Caco-2 (cell line): ENCODE measurements at regions not wholly inside any gene's neighbourhood (a gene's known extent, or its start where the extent isn't known, plus 50 kb on each side); places are given as distances from the start of the nearest gene placed in this dataset.

Experiments
- BruUV-seq: library from RNA; stranded (reverse); fragments of 400-500 nt; replicated peaks from 2 replicates; lab custom pipeline; 2021; lab: Mats Ljungman, UMichigan
- CTCF ChIA-PET: fragments of 300-600 bp; sonication (Branson Sonifier 250); formaldehyde crosslinking; loops from one replicate; lab custom pipeline; 2022; ENCODE audit warnings: antibody characterized with exemption; lab: Charles Lee
- POLR2A ChIA-PET: fragments of 300-600 bp; sonication (Branson Sonifier 250); formaldehyde crosslinking; loops from one replicate; lab custom pipeline; 2022; ENCODE audit warnings: antibody characterized with exemption; lab: Charles Lee
- DNase-seq, 2 experiments: peaks; one replicate each; pipeline versions ENCODE4 v3.0.0 to v3.0.0-alpha.2; 2020 to 2022
- H3K27me3 ChIP-seq: replicated peaks from 2 replicates; pipeline ENCODE4 v1.6.0; 2011; ENCODE audit warnings: low read length; ENCODE audit not compliant: control insufficient read depth, insufficient read depth
- H3K36me3 ChIP-seq: 2 replicates; pipeline ENCODE4 v1.5.1; 2011; ENCODE audit warnings: low read length; ENCODE audit not compliant: control insufficient read depth, insufficient read depth
- H3K4me1 ChIP-seq: fragments of 250-450 bp; sonication (Bioruptor Pico); 2 replicates; pipeline ENCODE4 v1.5.1; 2020; ENCODE audit warnings: mild to moderate bottlenecking
- H3K4me3 ChIP-seq: 2 replicates; pipeline ENCODE4 v1.5.1; 2011; ENCODE audit warnings: low read depth, mild to moderate bottlenecking, control low read depth, low read length
- H3K9me3 ChIP-seq: fragments of 250-450 bp; sonication (Bioruptor Pico); 2 replicates; pipeline ENCODE4 v1.5.1; 2020; ENCODE audit warnings: mild to moderate bottlenecking, moderate library complexity
- H3K27ac Mint-ChIP-seq: one replicate; pipeline ENCODE4 v1.8.0; 2022; ENCODE audit warnings: mixed read lengths; ENCODE audit not compliant: unreplicated experiment
- H3K27me3 Mint-ChIP-seq: one replicate; pipeline ENCODE4 v1.8.0; 2022; ENCODE audit warnings: mixed read lengths; ENCODE audit not compliant: insufficient read depth, unreplicated experiment
- H3K36me3 Mint-ChIP-seq: one replicate; pipeline ENCODE4 v1.8.0; 2022; ENCODE audit warnings: mild to moderate bottlenecking, mixed read lengths; ENCODE audit not compliant: insufficient read depth, unreplicated experiment
- H3K4me1 Mint-ChIP-seq: one replicate; pipeline ENCODE4 v1.8.0; 2022; ENCODE audit warnings: low read depth, mixed read lengths; ENCODE audit not compliant: unreplicated experiment
- H3K4me3 Mint-ChIP-seq: one replicate; pipeline ENCODE4 v1.8.0; 2022; ENCODE audit warnings: mild to moderate bottlenecking, moderate library complexity, mixed read lengths; ENCODE audit not compliant: unreplicated experiment
- H3K9me3 Mint-ChIP-seq: one replicate; pipeline ENCODE4 v1.8.0; 2022; ENCODE audit warnings: mixed read lengths; ENCODE audit not compliant: unreplicated experiment
- intact Hi-C: fragments of 100-400 bp; cut with micrococcal nuclease; formaldehyde crosslinking; loops from one replicate; pipeline ENCODE4 v1.10.0; 2022; ENCODE audit not compliant: unreplicated experiment
- TF ChIP-seq, protein P1 (sequence below), 2 experiments: fragments of 200-600 bp in 1 of 2; IDR thresholded peaks; 1 replicate in 1 of 2; 2 replicates in 1 of 2; pipeline versions ENCODE4 v1.5.1 to v1.8.0; 2011 to 2022; ENCODE audit warnings: antibody characterized with exemption in 1 of 2, control low read depth in 1 of 2, inconsistent platforms in 1 of 2, low read depth in 1 of 2, low read length in 1 of 2, mild to moderate bottlenecking in 1 of 2, moderate library complexity in 1 of 2; ENCODE audit not compliant: insufficient read depth in 1 of 2, severe bottlenecking in 1 of 2, unreplicated experiment in 1 of 2

GRCh38 chr1:165006831-165007230 lies 349.7 kb downstream of the LMX1A start:
- Histone ChIP-seq H3K4me3 (no peak overlapping the region), H3K4me1 (no peaks in the 10 kb centered on the region), H3K27me3 (peaks cover 1% of the 10 kb centered on the region; the same call in 1 of the 2 replicates), H3K36me3 (no peaks in the 10 kb centered on the region), H3K9me3 (no peaks in the 10 kb centered on the region)
- peaks cover 2% of the 10 kb centered on the region for H3K27me3 Mint-ChIP-seq
- intact Hi-C loops = no loop called here
- BruUV-seq = no TSS peak
- H3K36me3 Mint-ChIP-seq = no peaks in the 10 kb centered on the region
- H3K9me3 Mint-ChIP-seq = no peaks in the 10 kb centered on the region
- TF ChIP-seq, protein P1, sequence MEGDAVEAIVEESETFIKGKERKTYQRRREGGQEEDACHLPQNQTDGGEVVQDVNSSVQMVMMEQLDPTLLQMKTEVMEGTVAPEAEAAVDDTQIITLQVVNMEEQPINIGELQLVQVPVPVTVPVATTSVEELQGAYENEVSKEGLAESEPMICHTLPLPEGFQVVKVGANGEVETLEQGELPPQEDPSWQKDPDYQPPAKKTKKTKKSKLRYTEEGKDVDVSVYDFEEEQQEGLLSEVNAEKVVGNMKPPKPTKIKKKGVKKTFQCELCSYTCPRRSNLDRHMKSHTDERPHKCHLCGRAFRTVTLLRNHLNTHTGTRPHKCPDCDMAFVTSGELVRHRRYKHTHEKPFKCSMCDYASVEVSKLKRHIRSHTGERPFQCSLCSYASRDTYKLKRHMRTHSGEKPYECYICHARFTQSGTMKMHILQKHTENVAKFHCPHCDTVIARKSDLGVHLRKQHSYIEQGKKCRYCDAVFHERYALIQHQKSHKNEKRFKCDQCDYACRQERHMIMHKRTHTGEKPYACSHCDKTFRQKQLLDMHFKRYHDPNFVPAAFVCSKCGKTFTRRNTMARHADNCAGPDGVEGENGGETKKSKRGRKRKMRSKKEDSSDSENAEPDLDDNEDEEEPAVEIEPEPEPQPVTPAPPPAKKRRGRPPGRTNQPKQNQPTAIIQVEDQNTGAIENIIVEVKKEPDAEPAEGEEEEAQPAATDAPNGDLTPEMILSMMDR (IDR thresholded peaks at IDR 0.05; ENCODE audit: insufficient read depth in 1 of 2, low read depth in 1 of 2, low read length in 1 of 2, severe bottlenecking in 1 of 2, unreplicated experiment in 1 of 2) = no peak
- H3K4me1 Mint-ChIP-seq = no peaks in the 10 kb centered on the region
- H3K27ac Mint-ChIP-seq = no peak overlapping the region
- CTCF ChIA-PET = no interaction called here
- POLR2A ChIA-PET = no interaction called here
- no peak for DNase-seq
- no peak overlapping the region for H3K4me3 Mint-ChIP-seq

DNA sequence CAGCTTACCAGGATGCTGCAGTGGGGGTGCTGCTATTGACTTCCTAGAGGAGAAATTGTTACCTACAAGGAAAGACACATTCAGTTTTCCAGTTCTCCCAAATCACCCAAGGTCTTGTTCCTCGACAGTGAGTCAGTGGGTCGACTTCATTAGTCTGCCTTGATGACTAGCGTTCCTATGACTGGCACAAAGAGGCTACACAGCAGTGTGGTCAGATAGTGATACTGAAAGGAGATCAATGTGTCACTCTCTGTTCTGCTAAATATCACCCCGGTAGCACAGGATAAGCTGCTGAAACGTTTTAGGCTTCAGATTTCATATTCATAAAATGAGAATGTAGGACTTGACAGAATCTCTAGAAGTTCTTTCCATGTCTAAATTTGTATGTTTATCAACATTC lies 357.4 kb downstream of the LMX1A start:
- no peaks in the 10 kb centered on the region for H3K9me3 ChIP-seq

DNA sequence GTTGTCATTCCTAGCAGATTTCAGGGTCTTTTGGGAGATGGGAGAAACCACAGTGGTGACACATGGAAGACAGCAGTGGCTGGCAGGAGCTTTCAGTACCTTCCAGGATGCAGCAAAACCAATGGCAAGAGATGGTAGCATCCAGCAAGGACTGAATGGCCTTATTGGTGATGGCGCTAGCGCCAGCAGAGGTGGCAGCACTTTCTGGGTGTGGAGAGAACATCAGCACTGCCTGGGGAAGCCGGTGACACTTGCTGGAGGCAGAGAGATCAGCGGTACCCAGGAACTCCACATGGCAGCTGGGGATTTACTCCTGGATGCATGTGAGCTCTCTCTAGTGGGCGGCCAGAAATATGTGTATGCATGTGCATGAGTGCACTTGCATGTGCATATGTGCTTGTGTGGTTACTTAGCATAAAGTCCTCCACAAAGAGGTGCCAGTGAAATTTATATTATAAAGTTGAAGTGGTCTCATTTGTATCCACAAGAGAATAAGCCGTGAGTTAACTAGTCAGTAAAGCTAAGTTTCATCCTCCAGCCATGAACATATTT lies 364.7 kb downstream of the LMX1A start:
- H3K27ac Mint-ChIP-seq = no peak overlapping the region
- BruUV-seq = no TSS peak
- peaks cover 26% of the 10 kb centered on the region for H3K27me3 Mint-ChIP-seq
- ChIA-PET CTCF (no interaction called here), POLR2A (no interaction called here)
- H3K9me3 Mint-ChIP-seq = no peaks in the 10 kb centered on the region
- H3K36me3 Mint-ChIP-seq = no peaks in the 10 kb centered on the region
- TF ChIP-seq, protein P1 (IDR thresholded peaks at IDR 0.05; ENCODE audit: insufficient read depth in 1 of 2, low read depth in 1 of 2, low read length in 1 of 2, severe bottlenecking in 1 of 2, unreplicated experiment in 1 of 2) = no peak
- Histone ChIP-seq H3K36me3 (no peaks in the 10 kb centered on the region), H3K4me1 (no peaks in the 10 kb centered on the region), H3K27me3 (no peaks in the 10 kb centered on the region), H3K4me3 (no peak overlapping the region), H3K9me3 (no peaks in the 10 kb centered on the region)
- H3K4me3 Mint-ChIP-seq = no peak overlapping the region
- DNase-seq = no peak
- intact Hi-C loops = no loop called here
- H3K4me1 Mint-ChIP-seq = no peaks in the 10 kb centered on the region

More for the DNA sequence above, 357.4 kb downstream of the LMX1A start:
- Mint-ChIP-seq H3K27me3 (peaks cover 22% of the 10 kb centered on the region), H3K36me3 (no peaks in the 10 kb centered on the region), H3K4me3 (no peak overlapping the region), H3K27ac (no peak overlapping the region), H3K4me1 (no peaks in the 10 kb centered on the region), H3K9me3 (no peaks in the 10 kb centered on the region)
- Histone ChIP-seq H3K4me1 (no peaks in the 10 kb centered on the region), H3K4me3 (no peak overlapping the region), H3K36me3 (no peaks in the 10 kb centered on the region), H3K27me3 (no peaks in the 10 kb centered on the region)
- intact Hi-C loops = no loop called here
- TF ChIP-seq, protein P1 (IDR thresholded peaks at IDR 0.05; ENCODE audit: insufficient read depth in 1 of 2, low read depth in 1 of 2, low read length in 1 of 2, severe bottlenecking in 1 of 2, unreplicated experiment in 1 of 2) = no peak
- ChIA-PET CTCF (no interaction called here), POLR2A (no interaction called here)
- BruUV-seq = no TSS peak
- no peak for DNase-seq
